CD4-positive, alpha-beta T cell treated with Interleukin-6 at 100 ng/mL for 8 hours (primary cell): ENCODE measurements at regions not wholly inside any gene's neighbourhood (a gene's known extent, or its start where the extent isn't known, plus 50 kb on each side); places are given as distances from the start of the nearest gene placed in this dataset.

Experiments
- DNase-seq: peaks from one replicate; pipeline ENCODE4 v3.0.0-alpha.2; 2020; ENCODE audit warnings: mixed read lengths, low spot score

GRCh38 chr6:150537893-150538292 lies 61.8 kb upstream of the PLEKHG1 start:
- DNase-seq: no peak

GRCh38 chr6:150539111-150539510 lies 60.6 kb upstream of the PLEKHG1 start:
- DNase-seq: no peak

GRCh38 chr6:150539568-150539967 lies 60.1 kb upstream of the PLEKHG1 start:
- no peak for DNase-seq

- DNase-seq: no peak
Observed at GRCh38 chr6:150541576-150541975, 58.1 kb upstream of the PLEKHG1 start.

- DNase-seq: no peak
Observed at GRCh38 chr6:150543178-150543577, 56.5 kb upstream of the PLEKHG1 start.

GRCh38 chr6:150544793-150545192 lies 54.9 kb upstream of the PLEKHG1 start:
- no peak for DNase-seq

GRCh38 chr6:150546457-150546856 lies 53.2 kb upstream of the PLEKHG1 start:
- DNase-seq: no peak

- DNase-seq: no peak
Observed at GRCh38 chr6:150547502-150548222, 52.0 kb upstream of the PLEKHG1 start.

GRCh38 chr6:150548330-150548729 lies 51.4 kb upstream of the PLEKHG1 start:
- DNase-seq: no peak

- no peak for DNase-seq
Observed at GRCh38 chr6:150549007-150549406, 50.7 kb upstream of the PLEKHG1 start.

GRCh38 chr6:150549674-150550101 lies 50.0 kb upstream of the PLEKHG1 start:
- DNase-seq: no peak
